Esophagus muscularis mucosa (tissue), 4 donors: ENCODE measurements at regions not wholly inside any gene's neighbourhood (a gene's known extent, or its start where the extent isn't known, plus 50 kb on each side); places are given as distances from the start of the nearest gene placed in this dataset.

Experiments used
- DNase-seq: peaks from one replicate; pipeline ENCODE4 v3.0.0-alpha.2; 2017; ENCODE audit errors: extremely low spot score
- H3K27ac ChIP-seq, 4 donors: fragments of 200-600 bp; sonication (generic); replicated peaks in 1 of 4; 1 replicate in 3 of 4; 2 replicates in 1 of 4; pipeline ENCODE4 v1.5.1; 2016 to 2019; ENCODE audit warnings: mild to moderate bottlenecking in 1 of 4
- H3K27me3 ChIP-seq, 4 donors: fragments of 200-600 bp; sonication (generic); one replicate each; pipeline versions ENCODE4 v1.5.1 to v1.6.0; 2016 to 2019
- H3K36me3 ChIP-seq, 4 donors: fragments of 200-600 bp; sonication (generic); one replicate each; pipeline ENCODE4 v1.5.1; 2016 to 2019
- H3K4me1 ChIP-seq, 4 donors: fragments of 200-600 bp; sonication (generic); one replicate each; pipeline ENCODE4 v1.5.1; 2016 to 2019
- H3K4me3 ChIP-seq, 4 donors: fragments of 200-600 bp; sonication (generic); 1 replicate in 2 of 4; 2 replicates in 2 of 4; pipeline ENCODE4 v1.5.1; 2016 to 2019; ENCODE audit warnings: mild to moderate bottlenecking in 4 of 4, moderate library complexity in 1 of 4
- H3K9me3 ChIP-seq, 4 donors: fragments of 200-600 bp; sonication (generic); 1 replicate in 3 of 4; 2 replicates in 1 of 4; pipeline ENCODE4 v1.5.1; 2016 to 2019
- EP300 ChIP-seq: sonication (generic); formaldehyde crosslinking; IDR thresholded peaks from one replicate; pipeline ENCODE4 v1.6.1; 2017; ENCODE audit warnings: antibody characterized with exemption
- POLR2A ChIP-seq: fragments of 450-650 bp; IDR thresholded peaks from one replicate; pipeline ENCODE4 v1.6.1; 2017; ENCODE audit warnings: antibody characterized with exemption, moderate library complexity, mild to moderate bottlenecking, low read depth
- POLR2AphosphoS5 ChIP-seq, 2 donors: sonication (generic); formaldehyde crosslinking; IDR thresholded peaks; one replicate each; pipeline ENCODE4 v1.6.1; 2017; ENCODE audit warnings: antibody characterized with exemption in 2 of 2
- WGBS: methylation state at CpG from one replicate; pipeline ENCODE4 v1.1.5; 2018; 5-methylcytosine and 5-hydroxymethylcytosine counted together
- intact Hi-C: fragments of 100-400 bp; cut with DNase I; formaldehyde crosslinking; loops from one replicate; pipeline ENCODE4 v1.15.1; 2023
- TF ChIP-seq, protein P1 (sequence below), 3 experiments: fragments of 200-600 bp in 2 of 3; fragments of 450-650 bp in 1 of 3; sonication (generic) in 2 of 3; IDR thresholded peaks; one replicate each; pipeline ENCODE4 v1.5.1; 2017 to 2019; ENCODE audit warnings: antibody characterized with exemption in 3 of 3, mild to moderate bottlenecking in 2 of 3, moderate library complexity in 1 of 3

DNA sequence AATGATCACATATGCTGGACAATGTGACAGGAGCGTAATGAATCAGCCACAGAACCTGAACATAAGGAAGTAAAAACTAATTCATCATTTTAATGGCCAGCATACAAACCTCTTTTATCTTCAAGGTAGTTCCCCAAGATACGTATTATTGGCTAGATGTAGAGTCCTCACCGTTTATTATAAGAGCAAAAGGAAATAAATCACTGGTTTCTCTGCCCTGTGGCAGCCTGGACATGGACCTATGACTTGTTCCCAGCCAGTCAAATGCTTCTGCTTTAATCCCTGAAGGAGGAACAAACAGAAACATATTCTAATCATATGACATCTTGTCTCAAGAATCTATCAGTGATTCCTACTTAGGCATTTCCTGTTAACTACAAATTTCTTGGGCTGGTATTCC is 86.8 kb upstream of the FAM241A start:
- 49% methylated on average over 3 of the region's 3 CpGs for WGBS

DNA sequence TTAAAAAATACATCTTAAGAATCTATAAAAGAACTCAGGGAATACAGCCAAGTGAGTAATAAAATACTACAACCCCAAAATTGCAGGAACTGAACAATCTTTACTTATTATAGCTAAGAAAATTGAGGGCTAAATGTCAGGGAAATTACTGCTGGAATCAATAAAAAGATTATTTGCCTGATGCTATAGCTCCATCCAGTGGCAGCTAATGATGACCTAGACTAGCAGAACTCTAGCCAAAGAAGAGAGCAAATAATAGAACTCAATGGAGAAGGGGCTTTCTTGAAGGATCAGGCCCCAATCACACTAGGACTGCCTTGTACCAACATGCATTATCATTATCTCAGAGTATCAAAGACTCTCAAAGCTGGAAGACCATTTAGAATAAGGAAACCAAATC is 85.0 kb upstream of the FAM241A start:
- Histone ChIP-seq H3K27ac (no peak overlapping the region), H3K4me1 (no peaks in the 10 kb centered on the region), H3K4me3 (no peak overlapping the region), H3K27me3 (no peaks in the 10 kb centered on the region), H3K36me3 (no peaks in the 10 kb centered on the region), H3K9me3 (no peaks in the 10 kb centered on the region)
- no peak for TF ChIP-seq EP300
- TF ChIP-seq, protein P1, sequence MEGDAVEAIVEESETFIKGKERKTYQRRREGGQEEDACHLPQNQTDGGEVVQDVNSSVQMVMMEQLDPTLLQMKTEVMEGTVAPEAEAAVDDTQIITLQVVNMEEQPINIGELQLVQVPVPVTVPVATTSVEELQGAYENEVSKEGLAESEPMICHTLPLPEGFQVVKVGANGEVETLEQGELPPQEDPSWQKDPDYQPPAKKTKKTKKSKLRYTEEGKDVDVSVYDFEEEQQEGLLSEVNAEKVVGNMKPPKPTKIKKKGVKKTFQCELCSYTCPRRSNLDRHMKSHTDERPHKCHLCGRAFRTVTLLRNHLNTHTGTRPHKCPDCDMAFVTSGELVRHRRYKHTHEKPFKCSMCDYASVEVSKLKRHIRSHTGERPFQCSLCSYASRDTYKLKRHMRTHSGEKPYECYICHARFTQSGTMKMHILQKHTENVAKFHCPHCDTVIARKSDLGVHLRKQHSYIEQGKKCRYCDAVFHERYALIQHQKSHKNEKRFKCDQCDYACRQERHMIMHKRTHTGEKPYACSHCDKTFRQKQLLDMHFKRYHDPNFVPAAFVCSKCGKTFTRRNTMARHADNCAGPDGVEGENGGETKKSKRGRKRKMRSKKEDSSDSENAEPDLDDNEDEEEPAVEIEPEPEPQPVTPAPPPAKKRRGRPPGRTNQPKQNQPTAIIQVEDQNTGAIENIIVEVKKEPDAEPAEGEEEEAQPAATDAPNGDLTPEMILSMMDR (IDR thresholded peaks at IDR 0.05): no peak
- no peak for TF ChIP-seq POLR2A
- TF ChIP-seq POLR2AphosphoS5 (IDR thresholded peaks at IDR 0.05): no peak
- DNase-seq: no peak
- intact Hi-C loops: no loop called here

More for the DNA sequence above, 86.8 kb upstream of the FAM241A start:
- H3K27me3 ChIP-seq: no peaks in the 10 kb centered on the region
- H3K36me3 ChIP-seq: no peaks in the 10 kb centered on the region
- intact Hi-C loops: no loop called here
- TF ChIP-seq POLR2A: no peak
- no peak for TF ChIP-seq EP300
- TF ChIP-seq POLR2AphosphoS5 (IDR thresholded peaks at IDR 0.05): no peak
- TF ChIP-seq, protein P1 (IDR thresholded peaks at IDR 0.05): no peak
- H3K9me3 ChIP-seq: no peaks in the 10 kb centered on the region
- H3K4me3 ChIP-seq: no peak overlapping the region
- no peaks in the 10 kb centered on the region for H3K4me1 ChIP-seq
- no peak overlapping the region for H3K27ac ChIP-seq
- DNase-seq: no peak

DNA sequence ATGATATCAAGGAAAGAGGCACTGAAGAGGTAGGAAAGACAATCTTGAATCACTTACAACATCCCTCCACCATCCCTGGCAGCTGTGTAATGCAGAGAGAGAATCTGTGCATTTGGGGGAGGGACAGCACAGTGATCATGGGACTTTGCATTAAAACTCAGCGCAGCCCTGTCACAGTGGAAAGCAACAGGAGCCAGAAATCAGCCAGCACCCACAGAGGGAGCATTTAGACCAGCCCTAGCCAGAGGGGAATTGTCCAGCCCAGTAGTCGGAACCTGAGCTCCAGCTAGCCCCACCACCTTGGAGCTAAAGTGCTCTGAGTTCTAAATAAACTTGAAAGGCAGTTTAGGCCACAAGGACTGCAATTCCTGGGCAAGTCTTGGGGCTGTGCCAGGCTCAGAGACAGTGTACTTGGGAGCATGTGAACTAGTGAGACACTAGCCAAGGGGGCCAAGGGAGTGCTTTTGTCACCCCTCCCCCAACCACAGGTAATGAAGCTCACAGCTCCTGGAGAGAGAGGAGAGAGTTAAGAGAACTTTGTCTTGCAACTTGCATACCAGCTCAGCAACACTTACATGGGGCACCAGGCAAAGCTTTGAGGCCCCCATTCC is 83.9 kb upstream of the FAM241A start:
- no peaks in the 10 kb centered on the region for H3K4me1 ChIP-seq
- intact Hi-C loops: no loop called here
- H3K4me3 ChIP-seq: no peak overlapping the region
- TF ChIP-seq POLR2A: no peak
- WGBS: 64% methylated on average over 2 of the region's 2 CpGs
- DNase-seq: no peak
- no peaks in the 10 kb centered on the region for H3K9me3 ChIP-seq
- H3K27me3 ChIP-seq: no peaks in the 10 kb centered on the region
- H3K36me3 ChIP-seq: no peaks in the 10 kb centered on the region
- no peak overlapping the region for H3K27ac ChIP-seq

DNA sequence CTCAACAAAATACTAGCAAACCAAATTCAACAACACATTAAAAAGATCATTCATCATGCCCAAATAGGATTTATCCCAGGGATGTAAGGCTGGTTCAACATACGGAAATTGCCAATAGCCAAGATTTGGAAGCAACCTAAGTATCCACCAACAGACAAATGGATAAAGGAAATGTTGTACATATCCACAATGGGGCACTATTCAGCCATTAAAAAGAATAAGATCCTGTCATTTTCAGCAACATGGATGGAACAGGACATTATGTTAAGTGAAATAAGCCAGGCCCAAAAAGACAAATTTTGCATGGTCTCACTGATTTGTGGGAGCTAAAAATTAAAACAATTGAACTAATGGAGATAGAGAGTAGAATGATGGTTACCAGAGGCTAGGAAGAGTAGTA is 82.0 kb upstream of the FAM241A start:
- intact Hi-C loops: no loop called here
- TF ChIP-seq, protein P1 (IDR thresholded peaks at IDR 0.05): no peak
- no peak for TF ChIP-seq POLR2A
- no peak for TF ChIP-seq EP300
- no peak for TF ChIP-seq POLR2AphosphoS5 (IDR thresholded peaks at IDR 0.05)
- no peak for DNase-seq
- no peaks in the 10 kb centered on the region for H3K36me3 ChIP-seq
- no peak overlapping the region for H3K27ac ChIP-seq
- no peak overlapping the region for H3K4me3 ChIP-seq
- H3K27me3 ChIP-seq: no peaks in the 10 kb centered on the region
- 96% methylated on average over 1 of the region's 1 CpG for WGBS
- H3K9me3 ChIP-seq: no peaks in the 10 kb centered on the region
- no peaks in the 10 kb centered on the region for H3K4me1 ChIP-seq

DNA sequence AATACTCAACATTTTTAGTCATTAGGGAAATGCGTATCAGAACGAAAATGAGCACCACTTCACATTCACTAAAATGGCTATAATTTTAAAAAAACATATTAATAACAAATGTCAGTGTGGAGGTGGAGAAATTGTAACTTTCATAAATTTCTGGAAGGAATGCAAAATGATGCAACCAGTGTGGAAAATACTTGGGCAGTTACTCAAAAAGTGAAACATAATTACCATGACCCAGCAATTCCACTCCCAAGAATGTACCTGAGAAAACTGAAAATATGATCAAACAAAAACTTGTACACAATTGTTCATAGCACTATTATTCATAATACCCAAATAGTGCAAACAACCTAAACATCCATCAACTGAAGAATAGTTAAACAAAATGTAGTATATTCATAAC is 76.1 kb upstream of the FAM241A start:
- no peaks in the 10 kb centered on the region for H3K4me1 ChIP-seq
- no peaks in the 10 kb centered on the region for H3K9me3 ChIP-seq
- intact Hi-C loops: no loop called here
- TF ChIP-seq POLR2A (no peak), EP300 (no peak), POLR2AphosphoS5 (IDR thresholded peaks at IDR 0.05) (no peak)
- TF ChIP-seq, protein P1 (IDR thresholded peaks at IDR 0.05): no peak
- no peaks in the 10 kb centered on the region for H3K27me3 ChIP-seq
- 86% methylated on average over 2 of the region's 2 CpGs for WGBS
- H3K36me3 ChIP-seq: no peaks in the 10 kb centered on the region
- no peak overlapping the region for H3K4me3 ChIP-seq
- H3K27ac ChIP-seq: no peak overlapping the region
- no peak for DNase-seq
